GM12865 (cell line): ENCODE measurements at regions not wholly inside any gene's neighbourhood (a gene's known extent, or its start where the extent isn't known, plus 50 kb on each side); places are given as distances from the start of the nearest gene placed in this dataset.
A peak's percentile ranks its signal among the peaks of the same experiment; 100 is the strongest.

Experiments used
- DNase-seq: peaks from one replicate; pipeline ENCODE4 v3.0.0; 2010; ENCODE audit warnings: low read depth
- H3K4me3 ChIP-seq: 2 replicates; pipeline ENCODE4 v1.5.1; 2011; ENCODE audit warnings: mild to moderate bottlenecking, low read depth, low read length, control low read depth
- CTCF ChIP-seq: IDR thresholded peaks from 2 replicates; pipeline ENCODE4 v1.5.1; 2011; ENCODE audit warnings: low read length, control low read depth, low read depth, inconsistent platforms; ENCODE audit not compliant: insufficient read depth; ENCODE audit errors: missing control alignments

DNA sequence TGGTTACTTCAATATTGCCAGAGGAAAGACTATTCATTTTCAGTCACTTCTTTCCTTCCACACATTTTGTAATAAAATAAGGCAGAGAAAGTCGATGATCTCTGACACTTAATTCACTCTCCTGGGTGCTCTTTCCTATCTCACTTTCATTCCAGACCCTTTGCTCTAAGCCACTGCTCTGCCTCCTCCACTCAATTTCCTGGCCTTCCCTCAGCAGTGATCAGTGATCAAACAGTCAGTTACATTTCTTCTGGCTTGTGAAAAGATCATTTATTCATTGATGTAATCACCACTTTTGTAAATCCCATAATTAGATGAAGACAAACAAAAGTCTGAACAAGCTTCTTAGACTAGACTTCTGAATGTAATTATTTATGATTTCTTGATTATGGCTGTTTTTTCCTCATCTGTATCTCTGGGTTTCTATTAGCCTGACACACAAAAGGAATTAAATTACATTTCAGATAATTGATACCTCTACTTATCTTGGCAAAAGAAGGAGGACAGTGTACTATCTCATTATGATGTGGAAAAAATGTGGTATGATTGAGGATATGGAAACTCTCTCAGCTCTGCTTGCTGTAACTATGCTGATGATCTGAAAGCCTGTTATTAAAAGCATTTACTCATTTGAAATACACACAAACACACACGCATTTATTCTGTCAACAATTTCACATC lies 1102.3 kb downstream of the GRM8 start:
- H3K4me3 ChIP-seq, result no peak overlapping the region
- DNase-seq, result no peak
- TF ChIP-seq CTCF, result no peak

GRCh38 chr7:126140858-126141466 lies 1111.8 kb downstream of the GRM8 start:
- DNase-seq, result no peak
- H3K4me3 ChIP-seq, result no peak overlapping the region
- TF ChIP-seq CTCF, result no peak

DNA sequence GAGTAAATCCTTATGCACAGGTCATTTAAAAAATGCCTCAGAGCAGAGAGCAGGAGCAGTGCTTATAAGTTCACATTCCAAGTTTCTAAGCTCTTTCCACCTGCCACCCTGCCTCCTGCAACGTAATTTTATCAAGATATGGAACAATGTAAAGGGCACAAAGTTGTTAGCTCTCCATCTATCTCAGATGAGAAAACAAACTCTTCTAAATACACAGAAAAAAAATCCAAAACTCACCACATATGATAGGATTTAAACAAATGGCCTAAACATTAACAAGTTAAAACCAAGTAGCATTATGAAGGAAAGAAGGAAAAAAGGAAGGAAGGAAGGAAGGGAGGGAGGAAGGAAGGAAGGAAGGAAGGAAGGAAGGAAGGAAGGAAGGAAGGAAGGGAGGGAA lies 1132.8 kb downstream of the GRM8 start:
- no peak overlapping the region for H3K4me3 ChIP-seq
- no peak for DNase-seq
- no peak for TF ChIP-seq CTCF

GRCh38 chr7:126103582-126103981 lies 1149.2 kb downstream of the GRM8 start:
- no peak for TF ChIP-seq CTCF
- DNase-seq, result no peak
- no peak overlapping the region for H3K4me3 ChIP-seq

- no peak for TF ChIP-seq CTCF
- no peak overlapping the region for H3K4me3 ChIP-seq
- no peak for DNase-seq
These were observed 1153.4 kb upstream of the POT1 start for GRCh38 chr7:126083014-126083413.

DNA sequence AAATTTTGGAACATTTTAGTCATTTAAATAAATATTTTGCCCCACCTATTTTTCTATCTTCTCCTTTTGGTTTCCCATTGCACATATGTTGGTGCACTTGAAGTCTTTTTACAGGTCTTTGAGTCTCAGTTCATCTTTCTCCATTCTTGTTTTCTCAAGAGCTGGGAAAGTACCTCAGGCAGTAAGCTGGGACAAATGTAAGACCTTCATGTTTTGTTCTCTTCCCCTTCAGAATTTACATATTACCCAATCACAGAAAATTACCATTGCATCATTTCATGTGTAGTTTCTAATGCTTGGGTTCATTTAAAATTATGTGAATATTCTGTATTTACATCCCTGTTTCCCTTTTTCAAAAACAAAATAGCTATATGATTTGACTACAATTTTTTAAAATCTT lies 1150.0 kb upstream of the POT1 start:
- TF ChIP-seq CTCF, result no peak
- DNase-seq, result peak; percentile 18
- no peak overlapping the region for H3K4me3 ChIP-seq

- no peak for DNase-seq
- no peak for TF ChIP-seq CTCF
These were observed 1149.5 kb upstream of the POT1 start for GRCh38 chr7:126079151-126079550.

More at GRCh38 chr7:126079151-126079550, 1149.5 kb upstream of the POT1 start:
- no peak overlapping the region for H3K4me3 ChIP-seq
